ENCODE measurements at regions not wholly inside any gene's neighbourhood (a gene's known extent, or its start where the extent isn't known, plus 50 kb on each side); places are given as distances from the start of the nearest gene placed in this dataset.
"Not testable (repeated sequence)": the region's sequence is repeated elsewhere in the genome, so short reads cannot be mapped to it uniquely, and the experiment has no call there.

DNA sequence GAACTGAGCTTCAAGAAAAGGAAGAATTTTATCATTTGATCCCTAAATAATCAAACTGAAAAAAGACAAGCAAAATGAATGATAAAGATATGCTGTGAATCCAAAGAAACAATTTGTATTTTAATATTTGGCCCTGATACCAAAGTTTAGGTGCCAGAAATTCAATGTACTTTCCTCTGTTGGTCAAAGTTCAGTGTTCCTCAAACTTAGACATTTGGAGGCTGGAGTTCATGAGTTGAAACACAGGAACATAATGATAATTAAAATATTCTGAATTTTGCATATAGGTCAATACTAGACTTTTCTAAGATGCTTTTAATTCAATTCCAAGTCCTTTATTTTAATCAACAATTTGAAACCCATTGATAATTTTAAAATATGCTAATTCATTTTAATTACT lies 1007.7 kb upstream of the ATXN7L3B start:
- Histone ChIP-seq H3K4me1 (ENCODE audit: control insufficient read depth, insufficient read depth, low read length) (no peaks in the 10 kb centered on the region), H3K4me3 (ENCODE audit: low read length) (no peak overlapping the region), H3K27ac (ENCODE audit: low read length) (no peak overlapping the region), H3K36me3 (ENCODE audit: control insufficient read depth, insufficient read depth, low read length) (no peaks in the 10 kb centered on the region), H3K27me3 (ENCODE audit: control insufficient read depth, insufficient read depth, low read length) (no peaks in the 10 kb centered on the region), H3K9me3 (replicated peaks; ENCODE audit: control insufficient read depth, low read depth, low read length) (no peaks in the 10 kb centered on the region)
- DNase-seq = no peak

DNA sequence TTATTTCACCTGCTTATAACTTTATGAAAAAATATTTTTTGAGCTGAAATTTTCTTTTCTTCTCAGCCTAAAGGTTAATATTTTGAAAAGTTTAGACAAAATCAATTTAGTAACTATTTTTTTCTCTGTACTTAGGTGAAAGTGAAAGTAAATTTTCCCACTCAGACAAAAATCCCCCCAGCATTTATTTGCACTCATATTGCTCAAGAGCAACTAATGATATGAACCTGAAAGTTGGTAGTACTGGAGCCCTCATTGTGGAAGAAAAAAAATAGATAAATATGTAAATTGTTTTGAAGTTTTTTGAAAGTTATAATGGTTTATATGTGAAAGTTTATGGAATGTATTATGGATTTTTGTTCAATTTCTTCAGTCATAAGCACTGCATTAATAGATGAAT lies 1005.9 kb upstream of the ATXN7L3B start:
- no peaks in the 10 kb centered on the region for H3K36me3 ChIP-seq (ENCODE audit: control insufficient read depth, insufficient read depth, low read length)
- DNase-seq = no peak
- H3K4me1 ChIP-seq (ENCODE audit: control insufficient read depth, insufficient read depth, low read length) = no peaks in the 10 kb centered on the region
- no peak overlapping the region for H3K27ac ChIP-seq (ENCODE audit: low read length)
- no peak overlapping the region for H3K4me3 ChIP-seq (ENCODE audit: low read length)
- H3K9me3 ChIP-seq (replicated peaks; ENCODE audit: control insufficient read depth, low read depth, low read length) = no peaks in the 10 kb centered on the region
- H3K27me3 ChIP-seq (ENCODE audit: control insufficient read depth, insufficient read depth, low read length) = no peaks in the 10 kb centered on the region

- Histone ChIP-seq H3K4me3 (ENCODE audit: low read length) (no peak overlapping the region), H3K27me3 (ENCODE audit: control insufficient read depth, insufficient read depth, low read length) (no peaks in the 10 kb centered on the region), H3K36me3 (ENCODE audit: control insufficient read depth, insufficient read depth, low read length) (no peaks in the 10 kb centered on the region), H3K27ac (ENCODE audit: low read length) (no peak overlapping the region), H3K4me1 (ENCODE audit: control insufficient read depth, insufficient read depth, low read length) (no peaks in the 10 kb centered on the region), H3K9me3 (replicated peaks; ENCODE audit: control insufficient read depth, low read depth, low read length) (peaks cover 2% of the 10 kb centered on the region)
- no peak for DNase-seq
Measured at GRCh38 chr12:73547421-73547820, 990.2 kb upstream of the ATXN7L3B start.

GRCh38 chr12:73585136-73585535 lies 952.5 kb upstream of the ATXN7L3B start:
- H3K4me3 ChIP-seq (ENCODE audit: low read length) = no peak overlapping the region
- no CpG with 5 or more reads among the region's 4 CpGs for WGBS (ENCODE audit: insufficient coverage)
- DNase-seq = no peak
- H3K27me3 ChIP-seq (ENCODE audit: control insufficient read depth, insufficient read depth, low read length) = no peaks in the 10 kb centered on the region
- no peaks in the 10 kb centered on the region for H3K36me3 ChIP-seq (ENCODE audit: control insufficient read depth, insufficient read depth, low read length)
- H3K27ac ChIP-seq (ENCODE audit: low read length) = no peak overlapping the region
- no peaks in the 10 kb centered on the region for H3K9me3 ChIP-seq (replicated peaks; ENCODE audit: control insufficient read depth, low read depth, low read length)
- H3K4me1 ChIP-seq (ENCODE audit: control insufficient read depth, insufficient read depth, low read length) = no peaks in the 10 kb centered on the region

GRCh38 chr12:73589220-73589619 lies 948.4 kb upstream of the ATXN7L3B start:
- no peaks in the 10 kb centered on the region for H3K4me1 ChIP-seq (ENCODE audit: control insufficient read depth, insufficient read depth, low read length)
- no peak overlapping the region for H3K27ac ChIP-seq (ENCODE audit: low read length)
- no peaks in the 10 kb centered on the region for H3K36me3 ChIP-seq (ENCODE audit: control insufficient read depth, insufficient read depth, low read length)
- DNase-seq = no peak
- H3K9me3 ChIP-seq (replicated peaks; ENCODE audit: control insufficient read depth, low read depth, low read length) = no peaks in the 10 kb centered on the region
- WGBS (ENCODE audit: insufficient coverage) = no CpG with 5 or more reads among the region's 1 CpG
- no peaks in the 10 kb centered on the region for H3K27me3 ChIP-seq (ENCODE audit: control insufficient read depth, insufficient read depth, low read length)
- H3K4me3 ChIP-seq (ENCODE audit: low read length) = no peak overlapping the region

DNA sequence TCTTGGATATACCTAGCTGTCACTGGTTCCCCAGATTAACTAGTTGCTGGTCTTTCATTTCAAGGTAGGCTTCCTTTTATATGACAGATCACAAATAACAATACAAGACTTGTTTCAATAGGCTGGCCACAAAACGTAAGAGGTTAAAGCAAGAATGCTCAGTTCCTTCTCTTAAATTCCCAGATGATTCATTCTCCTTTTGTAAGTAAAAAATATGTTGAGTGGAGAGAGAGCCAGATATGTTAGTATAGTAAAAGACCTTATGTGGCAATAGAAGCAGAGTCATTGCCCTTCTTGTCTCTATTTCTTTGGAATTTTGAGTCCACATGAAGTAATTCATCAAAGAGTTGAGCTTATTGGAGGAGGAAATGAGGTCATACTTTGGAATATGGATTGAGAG lies 939.0 kb upstream of the ATXN7L3B start:
- Histone ChIP-seq H3K4me3 (ENCODE audit: low read length) (no peak overlapping the region), H3K4me1 (ENCODE audit: control insufficient read depth, insufficient read depth, low read length) (no peaks in the 10 kb centered on the region), H3K27me3 (ENCODE audit: control insufficient read depth, insufficient read depth, low read length) (no peaks in the 10 kb centered on the region), H3K27ac (ENCODE audit: low read length) (no peak overlapping the region), H3K9me3 (replicated peaks; ENCODE audit: control insufficient read depth, low read depth, low read length) (no peaks in the 10 kb centered on the region), H3K36me3 (ENCODE audit: control insufficient read depth, insufficient read depth, low read length) (no peaks in the 10 kb centered on the region)
- DNase-seq = no peak
- no CpG with 5 or more reads among the region's 1 CpG for WGBS (ENCODE audit: insufficient coverage)

- Histone ChIP-seq H3K9me3 (replicated peaks; ENCODE audit: control insufficient read depth, low read depth, low read length) (no peaks in the 10 kb centered on the region), H3K4me1 (ENCODE audit: control insufficient read depth, insufficient read depth, low read length) (no peaks in the 10 kb centered on the region), H3K27me3 (ENCODE audit: control insufficient read depth, insufficient read depth, low read length) (no peaks in the 10 kb centered on the region), H3K4me3 (ENCODE audit: low read length) (no peak overlapping the region), H3K27ac (ENCODE audit: low read length) (no peak overlapping the region), H3K36me3 (ENCODE audit: control insufficient read depth, insufficient read depth, low read length) (no peaks in the 10 kb centered on the region)
- no CpG with 5 or more reads among the region's 2 CpGs for WGBS (ENCODE audit: insufficient coverage)
- DNase-seq = no peak
Measured at GRCh38 chr12:73599268-73599667, 938.4 kb upstream of the ATXN7L3B start.

DNA sequence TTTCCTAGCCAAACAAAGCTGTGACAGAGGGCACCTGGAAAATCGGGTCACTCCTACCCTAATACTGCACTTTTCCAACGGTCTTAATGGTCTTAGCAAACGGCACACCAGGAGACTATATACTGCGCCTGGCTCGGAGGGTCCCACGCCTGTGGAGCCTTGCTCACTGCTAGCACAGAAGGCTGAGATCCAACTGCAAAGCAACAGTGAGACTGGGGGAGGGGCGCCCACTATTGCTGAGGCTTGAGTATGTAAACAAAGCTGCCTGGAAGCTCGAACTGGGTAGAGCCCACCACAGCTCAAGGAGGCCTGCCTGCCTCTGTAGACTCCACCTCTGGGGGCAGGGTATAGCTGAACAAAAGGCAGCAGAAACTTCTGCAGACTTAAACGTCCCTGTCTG lies 931.7 kb upstream of the ATXN7L3B start:
- WGBS (ENCODE audit: insufficient coverage) = 66% methylated on average over 6 of the region's 9 CpGs
- H3K27me3 ChIP-seq (ENCODE audit: control insufficient read depth, insufficient read depth, low read length); H3K4me1 ChIP-seq (ENCODE audit: control insufficient read depth, insufficient read depth, low read length): not testable (repeated sequence)

DNA sequence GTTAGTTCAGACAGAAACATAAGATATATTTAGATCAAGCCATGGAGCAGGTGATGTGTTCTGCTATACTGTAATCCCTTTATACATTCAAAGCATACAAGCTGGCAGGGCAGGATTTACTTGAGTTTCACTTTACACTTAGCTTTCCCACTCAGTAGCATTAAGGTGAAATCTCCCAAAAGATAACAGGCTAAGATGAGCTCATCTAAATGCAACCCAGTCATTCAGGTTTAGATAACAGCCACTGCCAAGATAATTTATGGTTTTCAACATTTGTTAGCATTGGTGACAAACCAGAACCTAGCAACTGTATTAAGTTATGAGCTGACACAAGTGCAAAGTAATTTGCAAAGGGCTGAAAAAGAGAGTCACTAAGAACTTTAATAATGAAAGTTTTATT lies 925.1 kb upstream of the ATXN7L3B start:
- DNase-seq = peak; percentile 35
- peak overlapping the region; percentile 57 for H3K27ac ChIP-seq (ENCODE audit: low read length)
- no peaks in the 10 kb centered on the region for H3K27me3 ChIP-seq (ENCODE audit: control insufficient read depth, insufficient read depth, low read length)
- H3K9me3 ChIP-seq (replicated peaks; ENCODE audit: control insufficient read depth, low read depth, low read length) = no peaks in the 10 kb centered on the region
- no peaks in the 10 kb centered on the region for H3K4me1 ChIP-seq (ENCODE audit: control insufficient read depth, insufficient read depth, low read length)
- H3K36me3 ChIP-seq (ENCODE audit: control insufficient read depth, insufficient read depth, low read length) = no peaks in the 10 kb centered on the region
- H3K4me3 ChIP-seq (ENCODE audit: low read length) = no peak overlapping the region

More for the DNA sequence above, 931.7 kb upstream of the ATXN7L3B start:
- H3K36me3 ChIP-seq (ENCODE audit: control insufficient read depth, insufficient read depth, low read length); H3K9me3 ChIP-seq (replicated peaks; ENCODE audit: control insufficient read depth, low read depth, low read length); DNase-seq; H3K4me3 ChIP-seq (ENCODE audit: low read length); H3K27ac ChIP-seq (ENCODE audit: low read length): not testable (repeated sequence)

GRCh38 chr12:73623421-73623820 lies 914.2 kb upstream of the ATXN7L3B start:
- no peak overlapping the region for H3K4me3 ChIP-seq (ENCODE audit: low read length)
- no CpG with 5 or more reads among the region's 2 CpGs for WGBS (ENCODE audit: insufficient coverage)
- H3K9me3 ChIP-seq (replicated peaks; ENCODE audit: control insufficient read depth, low read depth, low read length) = no peaks in the 10 kb centered on the region
- H3K27ac ChIP-seq (ENCODE audit: low read length) = no peak overlapping the region
- DNase-seq = no peak
- no peaks in the 10 kb centered on the region for H3K27me3 ChIP-seq (ENCODE audit: control insufficient read depth, insufficient read depth, low read length)
- H3K4me1 ChIP-seq (ENCODE audit: control insufficient read depth, insufficient read depth, low read length) = no peaks in the 10 kb centered on the region
- no peaks in the 10 kb centered on the region for H3K36me3 ChIP-seq (ENCODE audit: control insufficient read depth, insufficient read depth, low read length)

GRCh38 chr12:73625226-73625625 lies 912.4 kb upstream of the ATXN7L3B start:
- DNase-seq = no peak
- H3K27me3 ChIP-seq (ENCODE audit: control insufficient read depth, insufficient read depth, low read length) = no peaks in the 10 kb centered on the region
- H3K9me3 ChIP-seq (replicated peaks; ENCODE audit: control insufficient read depth, low read depth, low read length) = no peaks in the 10 kb centered on the region
- H3K36me3 ChIP-seq (ENCODE audit: control insufficient read depth, insufficient read depth, low read length) = no peaks in the 10 kb centered on the region
- no peaks in the 10 kb centered on the region for H3K4me1 ChIP-seq (ENCODE audit: control insufficient read depth, insufficient read depth, low read length)
- no peak overlapping the region for H3K4me3 ChIP-seq (ENCODE audit: low read length)
- H3K27ac ChIP-seq (ENCODE audit: low read length) = no peak overlapping the region
